Fibroblast of lung (primary cell): ENCODE measurements at regions not wholly inside any gene's neighbourhood (a gene's known extent, or its start where the extent isn't known, plus 50 kb on each side); places are given as distances from the start of the nearest gene placed in this dataset.

ENCODE experiments used
- DNase-seq, 2 donors: peaks; one replicate each; pipeline versions ENCODE4 v3.0.0 to v3.0.0-alpha.2; 2010; ENCODE audit warnings: low read depth in 2 of 2
- H2AFZ ChIP-seq: 2 replicates; pipeline ENCODE4 v1.5.1; 2012; ENCODE audit warnings: low read length, control low read depth, inconsistent platforms
- H3K27ac ChIP-seq: 2 replicates; pipeline ENCODE4 v1.5.1; 2011; ENCODE audit warnings: low read length, control low read depth; ENCODE audit not compliant: insufficient read depth
- H3K27me3 ChIP-seq: 2 replicates; pipeline ENCODE4 v1.5.1; 2011; ENCODE audit warnings: mild to moderate bottlenecking, low read length; ENCODE audit not compliant: control insufficient read depth, insufficient read depth
- H3K36me3 ChIP-seq: 2 replicates; pipeline ENCODE4 v1.5.1; 2011; ENCODE audit warnings: low read length; ENCODE audit not compliant: control insufficient read depth, insufficient read depth
- H3K4me1 ChIP-seq: 2 replicates; pipeline ENCODE4 v1.5.1; 2011; ENCODE audit warnings: low read length; ENCODE audit not compliant: control insufficient read depth, insufficient read depth; ENCODE audit errors: extremely low read depth
- H3K4me2 ChIP-seq: 2 replicates; pipeline ENCODE4 v1.5.1; 2011; ENCODE audit warnings: low read length, control low read depth; ENCODE audit not compliant: insufficient read depth; ENCODE audit errors: extremely low read depth
- H3K4me3 ChIP-seq, 4 experiments: fragments of 200-600 bp in 1 of 4; sonication (generic) in 1 of 4; replicated peaks in 1 of 4; 2 replicates each; pipeline ENCODE4 v1.5.1; 2011 to 2016; ENCODE audit warnings: low read length in 4 of 4, low read depth in 3 of 4, mild to moderate bottlenecking in 3 of 4, control low read depth in 2 of 4, inconsistent platforms in 1 of 4, mixed read lengths in 1 of 4; ENCODE audit not compliant: insufficient read depth in 1 of 4; ENCODE audit errors: control extremely low read depth in 1 of 4
- H3K79me2 ChIP-seq: 2 replicates; pipeline ENCODE4 v1.5.1; 2012; ENCODE audit warnings: mild to moderate bottlenecking, low read length, inconsistent platforms; ENCODE audit not compliant: control insufficient read depth, insufficient read depth
- H3K9ac ChIP-seq: 2 replicates; pipeline ENCODE4 v1.5.1; 2011; ENCODE audit warnings: mild to moderate bottlenecking, low read length, control low read depth; ENCODE audit not compliant: insufficient read depth
- H3K9me3 ChIP-seq: 2 replicates; pipeline ENCODE4 v1.5.1; 2012; ENCODE audit warnings: low read depth, low read length; ENCODE audit not compliant: control insufficient read depth, insufficient read depth
- H4K20me1 ChIP-seq: 2 replicates; pipeline ENCODE4 v1.5.1; 2011; ENCODE audit warnings: low read length; ENCODE audit not compliant: control insufficient read depth, insufficient read depth; ENCODE audit errors: extremely low read depth
- CTCF ChIP-seq, 2 donors: IDR thresholded peaks in 1 of 2; conservative IDR thresholded peaks in 1 of 2; 1 replicate in 1 of 2; 2 replicates in 1 of 2; pipeline ENCODE4 v1.5.1; 2011 to 2012; ENCODE audit warnings: low read length in 2 of 2, control low read depth in 1 of 2, inconsistent platforms in 1 of 2, low read depth in 1 of 2, mild to moderate bottlenecking in 1 of 2
- EZH2 ChIP-seq: IDR thresholded peaks from 2 replicates; pipeline ENCODE4 v1.5.1; 2012; ENCODE audit warnings: low read length, control low read depth, mild to moderate bottlenecking; ENCODE audit errors: missing control alignments

- Histone ChIP-seq H3K9ac (no peak overlapping the region), H3K4me3 (no peak overlapping the region), H3K9me3 (no peaks in the 10 kb centered on the region), H3K27me3 (no peaks in the 10 kb centered on the region), H3K79me2 (no peaks in the 10 kb centered on the region), H3K27ac (no peak overlapping the region), H3K4me2 (no peak overlapping the region), H3K36me3 (no peaks in the 10 kb centered on the region), H4K20me1 (no peaks in the 10 kb centered on the region), H2AFZ (no peak overlapping the region), H3K4me1 (no peaks in the 10 kb centered on the region)
- DNase-seq, result no peak
- TF ChIP-seq EZH2 (no peak), CTCF (conservative IDR thresholded peaks at IDR 0.05 in 1 of 2, IDR thresholded peaks at IDR 0.05 in 1 of 2; ENCODE audit: low read depth in 1 of 2, low read length in 2 of 2) (no peak)
Observed at GRCh38 chr1:82606546-82606945, 805.8 kb downstream of the ADGRL2 start.

- H3K27ac ChIP-seq, result no peak overlapping the region
Observed at GRCh38 chr1:82604524-82604923, 803.8 kb downstream of the ADGRL2 start.

GRCh38 chr1:82600314-82600713 lies 799.6 kb downstream of the ADGRL2 start:
- H4K20me1 ChIP-seq, result no peaks in the 10 kb centered on the region
- no peaks in the 10 kb centered on the region for H3K4me1 ChIP-seq
- no peaks in the 10 kb centered on the region for H3K27me3 ChIP-seq
- no peak overlapping the region for H3K9ac ChIP-seq
- H2AFZ ChIP-seq, result no peak overlapping the region
- no peaks in the 10 kb centered on the region for H3K79me2 ChIP-seq
- no peaks in the 10 kb centered on the region for H3K36me3 ChIP-seq
- no peaks in the 10 kb centered on the region for H3K9me3 ChIP-seq
- no peak overlapping the region for H3K4me2 ChIP-seq
- no peak for TF ChIP-seq CTCF (conservative IDR thresholded peaks at IDR 0.05 in 1 of 2, IDR thresholded peaks at IDR 0.05 in 1 of 2; ENCODE audit: low read depth in 1 of 2, low read length in 2 of 2)
- no peak for TF ChIP-seq EZH2
- H3K27ac ChIP-seq, result no peak overlapping the region
- H3K4me3 ChIP-seq, result no peak overlapping the region
- DNase-seq, result no peak

More at GRCh38 chr1:82604524-82604923, 803.8 kb downstream of the ADGRL2 start:
- Histone ChIP-seq H3K9me3 (no peaks in the 10 kb centered on the region), H3K36me3 (no peaks in the 10 kb centered on the region), H3K79me2 (no peaks in the 10 kb centered on the region), H4K20me1 (no peaks in the 10 kb centered on the region), H3K9ac (no peak overlapping the region), H3K27me3 (no peaks in the 10 kb centered on the region), H3K4me3 (no peak overlapping the region), H3K4me1 (no peaks in the 10 kb centered on the region), H3K4me2 (no peak overlapping the region), H2AFZ (no peak overlapping the region)
- DNase-seq, result no peak
- no peak for TF ChIP-seq CTCF (conservative IDR thresholded peaks at IDR 0.05 in 1 of 2, IDR thresholded peaks at IDR 0.05 in 1 of 2; ENCODE audit: low read depth in 1 of 2, low read length in 2 of 2)
- TF ChIP-seq EZH2, result no peak
